Hematopoietic multipotent progenitor cell treated with erythropoietin and hydrocortisone succinate and interleukin-3 and kit ligand, for 4 days (in vitro differentiated cells): ENCODE measurements at regions not wholly inside any gene's neighbourhood (a gene's known extent, or its start where the extent isn't known, plus 50 kb on each side); places are given as distances from the start of the nearest gene placed in this dataset.

Experiments
- DNase-seq: peaks from one replicate; pipeline ENCODE4 v3.0.0-alpha.2; 2015

DNA sequence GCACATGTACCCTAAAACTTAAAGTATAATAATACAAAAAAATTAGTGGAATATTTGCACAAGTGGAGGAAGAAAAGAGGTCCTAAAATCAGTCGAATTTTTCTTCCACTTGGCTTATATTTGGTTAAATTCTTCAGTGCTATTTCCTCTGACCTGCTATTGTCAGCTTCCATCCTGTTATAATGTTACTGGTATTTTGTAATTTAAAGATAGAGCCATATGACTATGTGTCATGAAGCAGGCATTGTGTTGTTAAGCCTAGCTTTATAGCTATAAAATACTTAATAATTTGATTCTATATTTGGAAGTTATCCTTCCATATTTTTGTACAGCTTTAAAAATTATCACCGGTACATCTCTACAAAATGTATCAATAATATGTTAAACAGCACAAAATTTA, 455.9 kb upstream of the MARCKS start:
- DNase-seq: no peak

DNA sequence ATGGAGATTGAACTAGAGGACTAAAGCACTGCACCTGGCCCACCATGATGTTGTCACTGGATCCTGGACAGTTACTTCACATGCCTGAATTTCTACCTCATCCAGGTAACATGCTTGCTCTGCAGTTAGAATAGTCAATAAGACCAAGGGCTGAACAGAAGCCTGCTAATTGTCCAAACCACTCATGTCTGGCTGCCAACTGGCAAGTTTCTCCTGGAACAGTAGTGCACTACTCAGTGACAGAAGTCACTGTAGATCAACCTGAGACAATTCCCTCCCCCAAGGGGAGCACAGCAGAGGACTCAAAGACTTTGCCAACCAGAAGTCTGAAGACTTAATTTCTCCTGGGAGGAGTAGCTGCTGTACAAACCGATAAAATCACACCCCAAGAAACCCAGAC, 454.6 kb upstream of the MARCKS start:
- no peak for DNase-seq

DNA sequence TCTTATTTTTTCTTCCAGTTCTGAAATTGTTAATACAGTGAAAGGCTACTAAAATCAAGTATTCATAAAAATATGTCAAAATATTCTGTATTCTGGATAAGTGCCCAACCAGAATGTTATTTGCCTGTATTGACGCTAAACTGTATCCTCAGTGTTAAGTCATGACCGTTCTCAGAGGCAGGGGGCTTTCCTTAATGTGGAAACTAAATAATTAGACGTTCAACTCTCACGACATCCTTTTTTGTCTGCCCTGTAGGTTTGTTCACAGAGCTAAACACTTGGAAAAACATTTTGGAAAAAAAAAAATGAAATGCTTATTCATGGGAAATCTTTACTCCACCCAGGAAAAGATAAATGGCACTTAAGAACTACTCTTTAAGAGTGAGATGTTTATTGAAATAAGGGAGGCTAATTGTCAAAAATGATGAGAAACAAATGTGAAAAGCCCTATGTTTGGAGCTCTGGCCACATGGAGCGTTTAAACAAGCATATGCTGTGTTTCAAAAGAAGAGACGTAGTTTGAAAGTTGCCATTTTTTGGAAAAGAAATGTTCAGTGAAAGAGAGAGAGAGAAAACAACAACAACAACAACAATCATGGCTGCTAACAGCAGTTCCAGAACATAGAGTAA, 453.1 kb upstream of the MARCKS start:
- DNase-seq: no peak

DNA sequence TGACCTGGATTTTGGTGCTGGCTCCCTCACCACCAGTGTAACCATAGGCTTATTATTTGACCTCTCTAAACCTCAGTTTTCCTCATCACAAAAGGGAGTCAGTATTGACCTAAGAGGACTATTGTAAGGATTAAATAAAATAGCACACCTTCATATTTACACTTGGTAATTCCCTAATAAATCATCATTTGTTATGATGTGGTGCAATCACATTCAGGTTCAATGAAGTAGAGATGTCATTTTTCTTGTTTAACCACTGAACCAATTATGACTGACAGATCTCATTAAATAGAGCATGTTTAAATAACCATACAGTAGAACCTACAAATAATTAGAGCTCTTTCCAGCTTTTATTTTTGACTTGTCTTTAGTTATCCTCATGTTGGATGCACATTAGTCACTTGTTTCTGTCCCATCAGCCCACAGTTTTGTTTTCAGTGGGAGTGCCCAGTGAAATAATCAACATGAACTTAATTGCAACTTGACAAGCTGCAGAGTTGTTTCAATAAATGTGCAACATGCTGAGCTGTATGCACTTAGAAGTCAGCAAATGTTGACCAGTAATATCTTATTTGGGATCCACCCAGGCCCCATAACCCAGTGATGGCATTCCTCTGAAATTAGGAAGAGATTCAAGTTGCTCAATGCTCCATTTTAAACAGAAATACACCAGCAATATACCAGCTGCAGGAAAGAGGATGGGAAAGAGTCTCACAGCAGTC, 451.7 kb upstream of the MARCKS start:
- DNase-seq: no peak

DNA sequence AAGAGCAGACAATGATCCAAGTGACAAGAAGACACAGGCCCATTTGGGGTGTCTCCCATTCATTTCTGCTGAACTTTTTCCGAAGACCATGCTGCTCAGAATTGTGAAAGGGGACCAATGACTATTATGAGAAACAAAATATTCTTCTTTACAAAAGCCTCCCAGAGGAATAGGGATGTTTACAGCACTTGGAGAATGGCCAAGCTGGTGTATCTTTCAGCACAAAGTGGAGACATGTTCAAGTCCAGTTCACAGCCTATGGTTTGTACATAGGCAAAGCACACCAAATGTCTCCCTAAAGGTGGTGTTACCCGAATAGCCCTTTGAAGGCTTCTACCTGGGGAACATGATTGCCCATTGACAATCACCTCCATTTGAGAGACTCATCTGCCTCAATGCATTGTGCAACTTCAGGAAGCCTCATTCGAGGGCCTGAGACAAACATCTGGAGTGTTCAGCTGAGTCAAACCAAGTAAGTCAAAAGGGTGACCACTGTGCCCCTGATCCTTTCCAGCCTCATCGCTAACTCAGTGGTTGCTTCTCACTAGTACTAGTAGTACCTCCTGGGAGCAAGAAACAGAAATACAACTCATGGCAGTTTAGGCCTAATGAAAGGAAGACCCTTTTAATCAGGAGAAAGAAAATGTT, 451.0 kb upstream of the MARCKS start:
- DNase-seq: no peak

DNA sequence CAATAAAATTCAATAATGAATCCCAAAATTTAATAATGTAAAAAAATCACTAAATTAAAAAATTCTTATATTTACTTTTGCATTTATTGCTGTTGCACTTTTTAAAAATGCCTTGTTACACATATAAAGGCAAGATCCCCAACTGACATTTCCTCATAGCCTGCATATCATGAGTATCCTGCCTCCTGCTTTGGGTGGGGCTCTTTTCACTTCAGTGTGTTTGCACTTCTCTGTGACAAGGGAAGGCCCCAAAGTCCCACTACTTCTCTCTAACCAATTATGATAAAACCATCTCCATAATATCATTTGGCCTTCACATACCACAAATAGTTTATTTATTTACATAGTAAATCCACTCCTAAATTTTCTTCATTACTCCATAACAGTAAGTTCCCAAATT, 446.1 kb upstream of the MARCKS start:
- DNase-seq: peak; percentile 78

DNA sequence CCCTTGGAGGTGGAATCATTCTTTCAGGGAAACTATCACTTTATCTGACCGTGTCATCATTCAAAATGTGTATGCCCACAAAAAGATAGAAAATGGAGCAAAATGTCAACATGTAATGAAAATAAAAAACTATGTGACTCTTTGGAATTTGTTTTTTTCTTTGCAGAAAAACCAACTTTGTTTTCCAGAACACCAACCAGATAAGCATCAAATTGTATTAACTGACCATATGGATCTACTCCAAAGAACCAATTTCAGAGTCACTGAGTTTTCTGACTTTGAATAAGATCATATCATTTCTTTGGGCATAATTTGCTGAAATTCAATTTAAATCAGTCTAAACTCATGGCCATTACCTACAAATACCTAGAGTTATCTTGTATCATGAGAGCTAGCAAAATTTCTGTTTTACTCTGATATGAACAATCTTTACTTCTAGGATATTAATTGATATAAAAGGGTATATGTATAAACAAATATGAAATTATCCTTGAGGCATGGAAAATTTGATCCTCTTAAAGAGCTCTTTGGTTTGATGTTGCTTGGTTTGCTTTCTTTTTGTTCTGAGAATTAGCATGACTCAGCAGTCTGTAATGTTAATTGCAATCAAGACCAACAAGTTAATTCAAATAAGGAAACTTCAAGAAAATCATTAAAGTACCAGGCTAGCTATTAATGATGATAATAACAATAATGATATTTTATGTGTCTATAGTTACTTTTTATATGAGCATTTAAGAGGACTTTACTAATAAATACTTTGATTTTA, 444.4 kb upstream of the MARCKS start:
- DNase-seq: peak; percentile 49

DNA sequence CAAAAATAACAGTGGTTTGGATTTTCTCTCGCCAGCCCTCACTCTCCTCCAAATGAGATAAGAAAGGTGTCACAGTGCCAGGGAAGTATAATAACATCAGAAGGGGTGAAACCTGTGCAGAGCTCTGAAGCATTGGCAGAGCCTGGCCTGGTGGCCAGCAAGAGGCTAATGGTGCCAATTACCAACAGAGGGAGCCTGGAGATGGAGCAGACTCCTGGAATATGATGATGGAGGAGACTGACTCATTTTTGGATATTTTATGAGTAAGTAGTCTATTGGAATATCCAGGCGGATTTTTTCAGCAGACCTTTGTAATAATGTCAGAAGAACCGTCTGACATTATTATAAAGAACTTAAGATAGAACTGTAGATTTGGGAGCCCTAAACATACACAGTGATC, 442.6 kb upstream of the MARCKS start:
- DNase-seq: peak; percentile 17

DNA sequence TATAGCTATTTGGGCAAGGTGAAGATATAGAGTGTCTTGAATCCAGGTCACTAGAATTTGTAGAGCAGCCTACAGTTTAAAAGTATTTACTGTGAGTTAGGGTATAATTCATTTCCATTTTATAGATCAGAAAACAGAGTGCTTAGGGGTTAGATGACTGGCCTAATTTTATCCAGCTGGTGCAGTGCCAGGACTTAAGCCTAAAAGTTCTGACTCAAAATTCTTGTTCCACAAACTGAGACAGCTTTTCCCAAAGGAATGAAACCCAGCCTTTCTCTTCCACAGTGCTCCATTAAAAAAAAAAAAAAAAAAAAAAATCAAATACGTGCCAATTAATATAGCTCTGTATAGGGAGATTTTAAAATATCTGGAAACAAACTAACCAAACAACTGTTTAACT, 441.0 kb upstream of the MARCKS start:
- DNase-seq: no peak

DNA sequence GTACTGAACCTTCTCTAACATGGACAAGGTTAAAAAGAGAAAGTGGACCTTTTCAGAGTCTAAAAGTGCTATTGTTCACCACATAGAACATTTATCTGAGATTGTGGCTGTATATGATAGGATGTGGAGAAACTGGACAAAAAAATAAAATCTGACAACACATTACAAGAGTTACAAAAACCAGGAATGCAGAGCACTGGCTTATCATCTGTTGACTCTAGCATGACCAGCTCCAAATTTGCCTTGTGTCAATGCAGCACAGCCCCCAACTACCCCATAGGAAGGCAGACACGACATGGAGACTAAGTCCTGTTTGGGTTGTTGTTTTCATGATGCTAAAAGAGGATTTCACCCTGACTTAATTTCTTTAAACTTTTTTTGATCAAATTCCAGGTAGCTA, 436.9 kb upstream of the MARCKS start:
- no peak for DNase-seq

DNA sequence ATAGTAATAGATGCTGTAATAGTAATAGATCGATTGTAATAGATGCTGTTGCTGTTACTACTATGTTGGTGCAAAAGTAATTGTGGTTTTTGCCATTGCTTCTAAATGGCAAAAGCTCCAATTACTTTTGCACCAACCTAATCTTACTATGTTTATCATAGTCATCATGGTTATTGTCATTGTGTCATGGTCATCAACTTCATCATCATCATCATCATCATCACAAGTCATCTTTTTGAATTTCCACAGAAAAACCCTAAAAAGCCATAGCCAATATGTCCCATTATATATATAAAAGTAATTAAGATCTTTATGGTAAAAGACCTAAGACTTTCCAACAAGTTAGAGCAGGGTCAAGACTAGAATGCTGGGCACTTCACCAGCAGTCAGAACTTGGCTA, 435.1 kb upstream of the MARCKS start:
- DNase-seq: no peak

DNA sequence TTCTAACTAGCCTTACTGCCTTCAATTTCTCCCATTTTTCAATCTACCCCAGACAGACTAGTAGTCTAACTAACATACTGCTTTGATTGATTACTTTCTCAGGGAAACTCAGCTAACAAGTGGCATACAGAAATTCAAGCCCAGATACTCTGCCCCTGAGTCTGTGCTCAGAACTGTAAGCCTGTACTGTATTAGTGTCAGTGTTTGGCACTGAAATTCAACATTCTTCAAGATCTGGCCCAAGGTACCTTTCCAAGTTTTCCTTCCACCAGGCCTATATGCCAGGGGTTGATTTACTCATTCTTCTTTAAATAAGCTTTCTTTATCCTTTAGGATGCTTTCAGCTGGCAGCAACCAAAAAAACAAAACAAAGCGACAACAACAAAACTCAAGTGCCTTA, 433.2 kb upstream of the MARCKS start:
- no peak for DNase-seq

DNA sequence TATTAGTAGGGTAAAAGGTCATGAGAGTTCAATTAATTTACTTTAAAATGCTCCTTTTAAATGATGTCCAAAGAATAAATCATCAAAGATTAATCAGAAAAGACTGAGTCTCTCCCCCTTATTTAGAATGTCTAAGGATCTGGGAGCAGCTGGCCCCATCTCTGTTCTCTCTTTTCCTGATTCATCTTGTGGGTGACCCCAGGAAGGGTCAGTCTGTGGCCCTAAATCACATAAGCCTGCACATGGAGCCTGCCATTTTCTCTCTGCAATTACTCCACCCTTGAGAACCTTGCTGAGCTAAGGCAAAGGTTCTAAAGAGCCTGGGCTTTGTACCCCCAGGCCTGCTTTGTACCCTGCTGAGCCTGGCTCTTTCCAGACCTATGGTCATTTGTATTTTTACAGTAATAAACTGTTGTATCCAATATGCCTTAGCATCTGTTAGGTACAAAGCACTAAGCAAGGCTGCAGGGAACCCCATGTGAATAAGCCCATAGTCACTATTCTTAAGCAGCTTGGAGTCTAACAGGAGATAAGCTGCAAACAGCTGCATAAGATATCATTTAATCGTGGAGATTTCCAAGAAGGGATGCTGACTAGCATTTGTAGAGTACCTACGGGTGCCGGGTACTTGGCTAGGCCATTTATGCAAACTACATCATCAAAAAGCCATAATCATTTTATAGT, 431.0 kb upstream of the MARCKS start:
- DNase-seq: peak; percentile 49

DNA sequence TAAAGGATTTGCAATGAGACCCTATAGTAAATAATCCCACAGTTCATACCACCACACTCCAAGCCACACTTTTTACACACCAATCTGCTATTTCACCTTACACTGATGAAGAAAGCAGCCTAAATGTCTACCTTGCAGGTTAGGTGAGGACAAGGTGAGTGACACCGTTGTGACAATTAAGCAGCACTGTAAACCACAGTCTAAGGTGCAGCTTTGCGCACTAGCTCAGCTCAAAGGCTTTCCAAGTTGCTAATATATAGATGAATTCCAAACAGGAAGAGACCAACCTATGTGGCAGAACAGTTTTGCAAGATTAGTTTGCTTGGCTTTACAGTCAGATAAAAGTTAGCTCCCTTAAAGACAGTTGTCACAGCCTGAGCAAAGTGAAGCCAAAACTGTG, 429.5 kb upstream of the MARCKS start:
- peak; percentile 22 for DNase-seq

DNA sequence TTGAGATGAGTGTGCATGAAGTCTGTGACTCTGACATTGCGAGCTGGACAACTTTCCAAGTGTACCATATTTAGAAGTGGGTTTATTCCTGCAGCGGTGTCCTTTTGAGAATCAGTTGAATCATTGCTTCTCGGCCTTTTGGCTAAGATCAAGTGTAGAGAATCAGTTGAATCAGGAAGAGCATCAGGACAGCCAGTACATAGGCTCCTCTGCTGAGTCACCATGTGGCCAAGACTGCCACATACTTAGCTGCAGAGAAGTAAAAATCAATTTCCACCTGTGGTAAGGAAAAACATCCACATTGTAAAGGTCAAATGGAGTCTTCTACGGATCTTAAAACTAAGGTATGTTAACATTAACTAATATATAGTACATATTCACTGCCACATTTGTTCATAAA, 428.4 kb upstream of the MARCKS start:
- DNase-seq: peak; percentile 45

DNA sequence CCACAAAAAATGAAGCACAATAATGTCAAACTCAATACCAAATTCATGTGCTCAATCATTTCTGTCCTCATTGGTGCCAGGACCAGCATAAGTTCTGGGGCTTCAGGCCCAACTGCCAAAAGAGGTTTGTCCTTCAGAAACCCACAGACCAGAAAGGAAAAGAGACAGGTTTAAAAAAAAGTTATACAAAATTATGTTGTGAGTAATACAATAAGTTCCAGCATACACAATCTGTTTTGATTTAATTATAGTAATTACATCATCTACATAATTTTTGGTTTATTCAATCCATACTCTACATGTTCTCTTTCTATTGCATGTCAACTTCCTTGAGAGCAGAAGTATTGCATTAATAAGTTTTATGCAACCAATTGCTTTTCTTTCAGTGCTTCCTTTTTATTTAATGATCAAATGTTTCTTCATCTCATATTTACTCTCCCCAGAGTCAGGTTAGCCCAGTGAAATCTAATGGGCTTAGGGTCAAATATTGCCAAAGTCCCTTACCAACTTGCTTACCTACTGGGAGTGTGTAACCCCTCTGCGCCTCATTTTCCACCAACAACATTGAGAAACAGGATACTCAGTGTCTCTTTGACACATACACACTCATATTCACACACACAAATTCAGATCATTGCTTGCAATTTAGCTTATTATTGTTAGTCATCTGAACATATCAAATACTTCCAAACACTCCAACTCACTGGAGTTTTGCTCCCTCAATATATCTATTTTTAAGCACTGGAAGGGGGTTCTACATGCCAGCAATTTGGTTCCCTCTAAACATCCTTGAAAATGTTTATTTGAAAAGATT, 424.4 kb upstream of the MARCKS start:
- DNase-seq: peak; percentile 12

DNA sequence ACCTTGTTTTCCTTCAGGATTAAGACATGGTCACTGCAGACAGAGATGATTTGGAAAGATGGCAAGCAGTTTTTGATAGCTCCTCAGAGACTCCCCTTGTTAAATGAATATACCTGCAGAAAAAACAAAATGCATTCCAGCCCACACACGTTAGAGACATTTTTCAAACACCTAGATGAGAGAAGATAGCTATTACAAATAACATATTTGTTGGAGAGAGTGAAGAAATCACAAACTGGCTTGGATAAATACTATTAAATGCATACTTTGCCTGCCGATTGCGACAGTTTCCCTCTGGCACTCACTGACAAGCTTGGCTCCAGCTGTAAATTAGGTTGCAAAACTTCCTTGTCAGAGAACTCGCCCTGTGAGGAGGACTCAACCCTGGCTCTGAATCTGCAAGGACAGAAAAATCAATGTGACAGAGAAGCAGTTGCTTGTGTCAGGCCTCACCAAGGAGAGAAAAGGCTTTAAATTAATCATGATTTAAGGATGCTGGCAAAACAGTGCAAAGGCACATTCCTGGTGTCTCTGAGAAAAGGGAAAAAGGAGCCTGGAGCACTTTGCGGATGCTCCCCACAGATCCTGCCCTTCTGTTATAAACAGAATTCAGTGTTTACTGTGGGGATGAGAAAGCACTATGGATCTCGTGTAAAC, 423.7 kb upstream of the MARCKS start:
- DNase-seq: peak; percentile 71

DNA sequence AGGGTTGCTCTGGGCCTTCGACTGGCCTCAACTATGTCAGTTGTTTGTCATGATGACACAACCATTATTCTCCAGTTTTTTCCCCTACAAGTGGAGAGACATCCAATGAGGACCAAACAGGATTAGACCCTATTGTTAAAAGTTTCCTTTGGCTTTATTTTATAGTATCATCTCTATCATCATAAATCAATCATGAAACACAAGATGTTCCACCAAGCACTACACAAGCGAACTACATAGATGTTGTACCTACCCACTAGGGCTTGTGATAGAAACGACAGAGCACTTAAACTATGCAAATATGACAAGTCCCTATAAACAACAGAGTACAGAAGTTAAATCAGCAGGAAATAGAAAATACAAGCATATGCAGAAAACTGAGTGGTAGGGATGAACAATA, 422.5 kb upstream of the MARCKS start:
- DNase-seq: no peak

DNA sequence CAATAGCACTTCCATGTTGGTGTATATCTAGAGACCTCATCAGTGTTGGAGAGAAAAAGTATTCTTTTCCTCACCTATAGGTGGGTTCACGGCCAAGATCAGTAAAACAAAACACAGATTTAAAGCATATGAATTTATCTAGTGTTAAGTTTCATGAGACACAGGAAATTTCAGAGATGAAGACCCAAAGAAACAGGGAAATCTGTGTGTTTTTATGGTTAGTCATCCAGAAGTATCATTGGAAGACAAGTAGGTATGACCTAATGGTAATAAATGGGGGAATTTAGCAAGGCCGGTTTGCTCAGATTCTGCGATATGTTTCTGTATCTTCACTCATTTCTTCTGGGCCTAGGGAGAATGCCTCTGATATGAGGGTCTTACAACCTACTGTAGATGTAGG, 419.6 kb upstream of the MARCKS start:
- DNase-seq: no peak

DNA sequence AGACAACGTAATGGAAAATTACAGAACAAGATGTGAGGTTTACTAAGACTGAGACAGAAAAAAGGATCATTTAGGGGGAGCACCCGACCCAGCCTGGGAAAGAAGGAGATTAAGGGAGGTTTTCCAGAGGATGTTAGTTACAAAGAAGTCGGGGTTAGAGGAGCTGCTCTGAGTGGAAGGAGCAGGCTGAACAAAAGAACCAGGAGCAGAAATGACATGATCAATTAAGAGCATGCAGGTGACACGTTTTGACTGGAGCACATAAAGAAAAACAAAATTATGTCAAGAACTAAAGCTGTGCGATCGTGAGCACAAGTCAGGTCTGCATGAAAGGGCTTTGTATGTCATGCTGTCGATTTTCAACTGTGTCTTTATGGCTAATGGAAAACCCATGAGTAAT, 417.3 kb upstream of the MARCKS start:
- no peak for DNase-seq

DNA sequence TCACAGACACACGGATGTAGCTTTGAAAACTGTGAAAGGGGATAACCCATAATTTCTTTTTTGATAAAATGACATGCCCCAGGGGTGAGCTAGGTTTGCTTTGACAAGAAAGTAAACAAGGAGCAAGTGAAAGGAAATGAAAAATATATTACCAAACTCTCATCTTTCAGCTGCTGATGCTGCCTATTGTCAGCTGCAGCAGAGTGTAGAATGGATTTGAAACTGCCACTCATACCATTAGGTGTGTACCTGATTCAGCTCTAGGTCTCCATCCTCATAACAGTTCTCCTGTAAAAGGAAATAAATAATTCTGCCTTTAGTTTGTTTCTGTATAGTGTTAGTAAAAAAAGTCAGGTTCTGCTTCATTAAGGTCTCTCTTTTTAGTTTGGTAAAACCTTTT, 415.1 kb upstream of the MARCKS start:
- DNase-seq: no peak

DNA sequence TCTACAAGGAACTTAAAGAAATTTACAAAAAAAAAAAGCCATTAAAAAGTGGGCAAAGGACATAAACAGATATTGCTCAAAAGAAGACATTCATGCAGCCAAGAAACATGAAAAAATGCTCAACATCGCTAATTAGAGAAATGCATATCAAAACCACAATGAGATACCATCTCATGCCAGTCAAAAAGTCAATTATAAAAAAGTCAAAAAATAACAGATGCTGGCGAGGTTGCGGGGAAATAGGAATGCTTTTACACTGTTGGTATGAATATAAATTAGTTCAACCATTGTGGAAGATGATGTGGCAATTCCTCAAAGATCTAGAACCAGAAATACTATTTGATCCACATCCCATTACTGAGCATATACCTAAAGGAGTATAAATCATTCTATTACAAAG, 411.9 kb upstream of the MARCKS start:
- DNase-seq: no peak
